GM19372 (cell line): ENCODE measurements at regions not wholly inside any gene's neighbourhood (a gene's known extent, or its start where the extent isn't known, plus 50 kb on each side); places are given as distances from the start of the nearest gene placed in this dataset.
A peak's percentile ranks its signal among the peaks of the same experiment; 100 is the strongest.
"Not testable (repeated sequence)": the region's sequence is repeated elsewhere in the genome, so short reads cannot be mapped to it uniquely, and the experiment has no call there.

Source experiments
- ATAC-seq: cut with Tn5 transposase; IDR thresholded peaks from one replicate; pipeline ENCODE4 v1.9.1; 2021; ENCODE audit warnings: mild to moderate bottlenecking, low read depth, moderate library complexity; ENCODE audit not compliant: unreplicated experiment

DNA sequence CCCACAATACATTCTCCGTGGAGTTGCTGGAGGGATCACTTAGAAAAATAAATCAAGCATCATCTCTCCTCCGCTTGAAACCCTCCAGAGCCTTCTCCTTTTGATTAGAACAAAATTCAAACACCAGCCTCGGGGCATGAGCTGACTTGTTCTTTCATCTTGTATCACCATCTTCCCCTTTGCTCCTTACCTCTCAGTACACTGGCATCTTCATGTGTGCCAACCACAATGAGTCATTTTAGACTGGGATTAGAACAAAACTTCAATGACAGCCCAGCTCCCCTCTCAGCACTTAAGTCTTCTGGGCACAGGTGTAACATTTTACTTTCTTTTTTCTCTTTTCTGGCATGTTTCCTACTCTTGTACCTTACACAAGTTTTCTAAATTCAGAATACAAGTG lies 1159.2 kb upstream of the TMEM132C start:
- ATAC-seq, result no peak

- peak; percentile 87 for ATAC-seq
These were observed 1158.4 kb upstream of the TMEM132C start for GRCh38 chr12:127108360-127109215.

- no peak for ATAC-seq
These were observed 1153.0 kb upstream of the TMEM132C start for GRCh38 chr12:127113945-127114344.

DNA sequence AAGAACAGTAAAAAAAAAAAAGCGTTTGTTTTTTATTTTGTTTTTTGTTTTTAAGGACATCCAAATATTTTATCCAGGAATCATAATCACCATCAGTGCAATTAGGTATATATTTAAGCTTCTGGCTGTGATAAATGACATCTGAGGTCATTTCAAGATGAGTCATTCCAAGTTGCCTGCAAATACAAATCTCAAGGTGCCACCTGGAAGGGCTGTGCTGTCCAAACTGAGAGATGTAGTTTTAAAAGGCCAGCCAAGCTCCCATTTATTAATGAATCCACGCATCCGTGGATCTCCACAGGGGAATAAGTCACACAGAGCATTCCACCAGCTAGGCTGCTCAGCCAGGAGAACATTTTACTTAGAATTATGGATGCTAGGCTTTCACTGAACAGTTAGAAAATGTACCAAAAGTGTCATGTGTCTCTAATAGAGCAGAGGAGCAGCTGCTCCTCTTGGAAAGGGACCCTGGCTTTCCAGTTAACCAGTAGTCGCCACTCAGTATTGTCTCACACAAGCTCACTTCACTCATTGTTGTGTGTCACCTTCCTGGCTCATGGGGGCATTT lies 1151.4 kb upstream of the TMEM132C start:
- ATAC-seq, result no peak

GRCh38 chr12:127118251-127118650 lies 1148.7 kb upstream of the TMEM132C start:
- no peak for ATAC-seq

DNA sequence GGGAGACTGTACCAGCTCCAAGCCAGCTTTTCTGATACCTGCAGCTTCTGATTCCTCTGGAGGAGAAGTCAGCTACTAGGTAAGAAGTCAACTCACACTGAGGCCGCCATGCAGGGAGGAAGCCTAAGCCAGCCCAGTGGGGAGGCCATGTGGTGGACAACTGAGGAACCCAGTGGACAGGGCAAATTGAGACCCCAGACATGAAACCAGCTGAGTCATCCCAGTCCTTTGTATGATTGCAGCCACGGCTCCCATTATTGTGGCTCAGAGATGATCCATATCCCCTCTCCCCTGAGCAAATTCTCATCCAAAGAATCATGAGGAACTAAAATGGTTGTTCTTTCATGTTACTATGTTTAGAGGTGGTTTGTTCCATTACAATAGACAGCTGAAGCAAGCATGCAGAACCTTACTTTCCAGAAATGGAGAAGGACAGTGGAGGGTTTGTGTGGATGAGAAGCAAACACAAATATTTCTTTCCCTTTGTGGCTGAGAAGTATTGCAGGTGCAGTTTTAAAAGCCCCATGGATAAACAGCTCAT lies 1147.3 kb upstream of the TMEM132C start:
- no peak for ATAC-seq

DNA sequence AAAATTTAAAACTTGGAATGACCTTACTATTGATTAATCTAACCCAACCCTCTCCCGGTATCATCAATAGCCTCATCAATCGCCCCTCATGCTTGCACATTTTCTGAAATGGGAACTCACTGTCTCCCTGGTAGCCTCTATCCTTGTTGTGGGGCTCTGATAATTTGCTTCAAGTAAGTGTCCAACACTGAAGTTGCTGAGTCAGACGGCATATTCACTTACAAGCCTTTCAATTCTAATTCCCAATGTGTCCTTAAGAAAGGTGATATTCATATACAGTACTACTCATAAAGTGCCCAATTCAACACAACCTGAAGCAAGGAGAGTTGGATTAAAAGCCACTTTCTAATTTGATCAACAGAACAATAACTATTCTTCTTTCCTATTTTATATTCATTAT lies 1146.1 kb upstream of the TMEM132C start:
- ATAC-seq, result no peak

DNA sequence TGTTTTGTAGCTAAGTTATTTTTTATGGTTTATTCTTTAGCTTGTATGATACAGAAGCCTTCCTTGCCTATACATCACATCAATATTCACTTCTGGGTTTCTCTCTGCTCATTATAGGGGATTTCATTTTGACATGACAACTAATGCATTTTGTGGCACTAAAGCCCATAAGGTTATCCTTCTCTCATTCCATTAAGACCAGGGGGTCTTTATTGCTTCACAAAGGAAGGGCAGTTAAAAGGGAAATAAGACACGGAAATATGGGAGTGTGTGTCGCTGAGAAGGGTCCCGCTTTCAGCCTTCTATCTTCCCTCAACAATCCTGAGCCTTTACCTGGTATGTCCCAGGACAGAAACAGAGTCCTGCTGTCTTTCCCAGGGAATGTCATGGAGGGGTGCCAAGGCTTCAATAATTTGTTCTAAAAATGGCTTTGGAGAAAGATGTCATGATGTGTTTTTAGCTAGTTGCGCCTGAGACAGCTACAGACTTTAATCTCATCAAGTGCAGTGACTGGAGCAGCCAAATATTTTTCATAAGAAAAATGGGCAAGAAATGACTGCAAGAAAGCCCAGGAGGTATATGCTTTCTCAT lies 1145.4 kb upstream of the TMEM132C start:
- no peak for ATAC-seq

DNA sequence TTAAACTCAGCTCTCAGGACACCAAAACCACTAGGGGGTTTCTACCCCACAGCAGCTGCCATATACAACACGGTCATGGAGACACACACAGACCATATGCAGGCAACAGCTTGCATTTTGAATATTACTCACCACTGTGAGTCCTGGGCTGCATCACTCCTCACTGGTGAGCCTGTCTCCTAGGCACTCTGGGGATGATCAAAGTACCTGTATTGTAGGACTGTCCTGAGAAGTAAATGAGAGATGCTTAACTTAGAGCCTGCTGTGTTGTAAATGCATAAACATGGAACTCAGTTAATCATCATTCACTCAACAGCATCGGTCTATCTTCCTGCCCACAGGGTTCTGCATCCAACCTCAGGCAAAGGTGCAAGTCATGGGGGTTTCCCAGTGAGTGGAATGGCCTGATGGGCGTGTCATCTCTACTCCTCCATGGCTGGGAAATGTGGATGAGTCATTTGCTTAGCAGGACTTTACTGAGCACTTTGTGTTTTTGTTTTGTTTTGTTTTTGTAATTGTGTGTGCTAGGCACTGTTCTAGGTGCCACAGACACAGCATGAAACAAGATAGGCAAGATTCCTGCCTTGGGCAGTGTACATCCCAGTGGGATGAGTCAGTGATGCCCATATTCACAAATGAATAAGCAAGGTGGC lies 1141.2 kb upstream of the TMEM132C start:
- peak; percentile 79 for ATAC-seq

GRCh38 chr12:127126260-127126628 lies 1140.7 kb upstream of the TMEM132C start:
- ATAC-seq, result no peak

DNA sequence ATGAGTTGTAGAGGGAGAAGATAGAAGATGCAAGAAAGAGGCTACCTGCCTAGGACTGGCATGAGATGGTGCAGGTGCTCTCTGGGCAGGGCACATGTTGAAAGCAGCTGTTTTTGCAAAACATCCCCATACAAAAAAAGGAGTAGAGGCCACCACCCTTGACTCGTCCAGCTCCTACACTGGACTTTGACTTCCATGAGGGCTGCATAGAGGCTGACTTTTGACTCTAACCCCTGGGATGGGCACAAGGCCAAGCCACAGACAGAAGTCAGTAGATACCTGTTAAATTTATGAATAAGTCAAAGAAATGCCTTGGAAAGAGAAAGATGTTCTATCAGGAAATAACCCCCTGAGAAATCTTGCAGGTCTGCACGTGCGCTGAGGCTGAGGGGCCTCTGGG lies 1139.1 kb upstream of the TMEM132C start:
- no peak for ATAC-seq

GRCh38 chr12:127130506-127131124 lies 1136.4 kb upstream of the TMEM132C start:
- no peak for ATAC-seq

DNA sequence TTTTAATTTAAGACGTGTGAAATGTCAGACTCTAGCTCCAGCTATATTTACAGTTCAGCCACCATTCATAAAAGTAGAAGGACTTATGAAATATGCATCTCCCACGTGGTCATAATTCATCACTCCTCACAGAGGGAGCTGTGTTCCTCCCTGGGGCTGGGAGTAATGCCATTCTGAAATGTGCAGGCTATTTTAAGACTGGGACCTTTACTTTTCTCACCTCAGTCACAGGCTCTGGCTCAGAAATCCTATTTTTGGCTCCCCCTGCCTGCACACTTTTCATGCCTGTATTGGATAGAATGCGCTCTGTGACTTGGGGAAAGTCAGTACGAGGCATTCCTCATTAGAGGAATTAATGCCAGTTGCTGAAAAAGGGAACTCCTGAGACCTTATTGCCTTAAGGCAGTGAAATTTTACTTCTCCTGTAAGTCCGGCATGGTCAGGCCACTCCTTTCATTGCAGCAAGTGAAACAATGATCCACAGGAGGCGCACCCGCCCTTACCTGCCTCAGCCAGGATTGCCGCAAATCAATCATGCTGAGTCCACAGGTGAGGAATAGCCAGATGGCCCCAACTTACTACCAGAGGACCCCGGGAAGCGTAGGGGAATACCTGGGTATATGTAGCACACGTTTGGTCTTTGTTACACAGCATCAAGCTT lies 1133.2 kb upstream of the TMEM132C start:
- ATAC-seq, result no peak

GRCh38 chr12:127140864-127141484 lies 1126.0 kb upstream of the TMEM132C start:
- not testable (repeated sequence) for ATAC-seq

GRCh38 chr12:127143020-127143419 lies 1124.0 kb upstream of the TMEM132C start:
- no peak for ATAC-seq

GRCh38 chr12:127144770-127145169 lies 1122.2 kb upstream of the TMEM132C start:
- no peak for ATAC-seq

DNA sequence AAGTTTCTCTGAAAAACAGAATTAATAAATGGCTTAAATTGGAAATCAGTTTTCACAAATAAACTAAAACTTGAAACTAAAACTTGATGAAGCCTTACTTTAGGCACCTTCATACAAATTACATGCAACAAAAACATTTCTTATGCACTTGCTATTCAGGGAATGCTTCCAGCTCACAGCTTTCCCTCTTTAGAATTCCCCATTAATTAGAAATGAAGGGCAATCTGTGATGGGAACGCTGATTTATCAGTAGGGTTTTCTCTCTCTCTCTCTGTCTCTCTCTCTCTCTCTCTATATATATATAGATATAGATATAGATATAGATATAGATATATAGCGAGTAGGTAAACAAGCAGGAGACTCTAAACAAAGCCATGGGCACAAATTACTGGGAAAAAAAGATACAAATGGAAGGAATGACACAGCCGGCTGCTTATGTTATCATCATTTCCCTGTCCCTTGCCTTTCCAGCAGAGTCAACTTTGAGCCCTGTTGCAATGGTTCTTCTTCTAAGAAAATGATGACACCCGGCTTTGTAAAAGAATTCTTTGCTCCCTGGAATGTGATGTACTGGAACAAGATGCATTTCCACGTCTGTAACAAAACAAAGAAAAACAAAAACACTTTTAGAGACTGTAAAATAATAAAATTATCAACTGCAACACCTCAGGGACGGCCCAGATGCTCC lies 1121.6 kb upstream of the TMEM132C start:
- ATAC-seq, result no peak

DNA sequence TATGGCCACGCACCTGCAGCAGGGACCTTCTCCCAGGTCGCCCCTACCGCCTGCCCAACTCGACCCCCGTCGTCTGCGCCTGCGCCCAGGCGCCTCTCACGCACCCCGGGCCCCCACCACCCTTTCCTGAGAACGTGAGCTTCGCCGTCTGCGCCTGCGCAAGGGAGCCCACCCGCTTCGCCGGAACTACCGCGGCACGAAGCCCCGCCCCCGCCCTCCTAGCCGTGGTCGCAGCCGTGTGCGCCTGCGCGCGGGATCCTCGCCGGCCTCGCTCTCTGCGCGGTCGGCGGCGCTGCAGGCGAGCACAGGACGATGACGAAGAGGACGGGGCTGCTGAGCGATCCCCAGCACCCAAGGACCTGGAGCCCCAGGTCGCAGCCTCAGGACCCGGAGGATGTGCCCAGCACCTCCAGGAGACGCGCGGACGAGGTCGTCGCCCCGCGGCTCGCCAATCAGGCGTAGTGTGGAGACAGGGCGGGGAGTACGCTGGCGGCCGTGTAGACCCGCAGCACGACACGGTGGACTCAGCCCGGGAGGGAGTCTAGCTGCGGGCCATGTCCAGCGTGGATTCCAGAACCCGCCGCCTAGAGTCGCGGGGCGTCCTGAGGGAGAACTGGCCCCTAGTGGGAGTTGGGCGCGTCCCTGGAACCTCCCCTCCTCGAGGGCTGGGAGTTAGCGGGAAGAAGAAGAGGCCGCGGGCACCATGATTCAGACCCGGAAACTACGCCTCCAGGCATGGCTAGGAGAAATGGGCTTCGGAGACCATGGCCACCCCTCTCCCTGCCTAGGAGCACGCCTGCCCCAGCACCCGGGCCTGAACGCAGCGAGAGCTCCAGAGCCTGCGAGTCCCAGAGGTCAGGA lies 1120.8 kb upstream of the TMEM132C start:
- no peak for ATAC-seq
